NCI-H2227 treated with DMSO at 0.1 percent for 48 hours (cell line): ENCODE measurements at regions not wholly inside any gene's neighbourhood (a gene's known extent, or its start where the extent isn't known, plus 50 kb on each side); places are given as distances from the start of the nearest gene placed in this dataset.

ENCODE experiments used
- DNase-seq: peaks from one replicate; lab custom pipeline; 2025; lab: John Stamatoyannopoulos, UW

GRCh38 chr3:40858364-40859115 lies 333.8 kb downstream of the ZNF621 start:
- DNase-seq, result no peak

GRCh38 chr3:40862946-40863345 lies 336.4 kb upstream of the CTNNB1 start:
- DNase-seq, result no peak

- DNase-seq, result no peak
Observed at GRCh38 chr3:40864146-40864782, 335.0 kb upstream of the CTNNB1 start.

GRCh38 chr3:40864915-40865314 lies 334.4 kb upstream of the CTNNB1 start:
- no peak for DNase-seq

- no peak for DNase-seq
Observed at GRCh38 chr3:40867797-40868196, 331.5 kb upstream of the CTNNB1 start.

- DNase-seq, result no peak
Observed at GRCh38 chr3:40869013-40869412, 330.3 kb upstream of the CTNNB1 start.

GRCh38 chr3:40869939-40870338 lies 329.4 kb upstream of the CTNNB1 start:
- DNase-seq, result no peak

- DNase-seq, result no peak
Observed at GRCh38 chr3:40871394-40871793, 327.9 kb upstream of the CTNNB1 start.

- no peak for DNase-seq
Observed at GRCh38 chr3:40872258-40872920, 326.9 kb upstream of the CTNNB1 start.

- no peak for DNase-seq
Observed at GRCh38 chr3:40873476-40873875, 325.8 kb upstream of the CTNNB1 start.

GRCh38 chr3:40873934-40874699 lies 325.2 kb upstream of the CTNNB1 start:
- DNase-seq, result no peak

GRCh38 chr3:40875581-40875980 lies 323.7 kb upstream of the CTNNB1 start:
- no peak for DNase-seq

GRCh38 chr3:40876009-40876408 lies 323.3 kb upstream of the CTNNB1 start:
- no peak for DNase-seq

GRCh38 chr3:40876496-40876895 lies 322.8 kb upstream of the CTNNB1 start:
- no peak for DNase-seq

GRCh38 chr3:40877631-40878463 lies 321.5 kb upstream of the CTNNB1 start:
- no peak for DNase-seq

- no peak for DNase-seq
Observed at GRCh38 chr3:40878464-40878905, 320.8 kb upstream of the CTNNB1 start.

GRCh38 chr3:40885430-40885829 lies 313.9 kb upstream of the CTNNB1 start:
- DNase-seq, result no peak

GRCh38 chr3:40886660-40887425 lies 312.5 kb upstream of the CTNNB1 start:
- no peak for DNase-seq

- no peak for DNase-seq
Observed at GRCh38 chr3:40891186-40891585, 308.1 kb upstream of the CTNNB1 start.

GRCh38 chr3:40895109-40895508 lies 304.2 kb upstream of the CTNNB1 start:
- no peak for DNase-seq

GRCh38 chr3:40899286-40899712 lies 300.0 kb upstream of the CTNNB1 start:
- DNase-seq, result no peak
